COR-L47 (cell line): ENCODE measurements at regions not wholly inside any gene's neighbourhood (a gene's known extent, or its start where the extent isn't known, plus 50 kb on each side); places are given as distances from the start of the nearest gene placed in this dataset.
A peak's percentile ranks its signal among the peaks of the same experiment; 100 is the strongest.

Source experiments
- DNase-seq: peaks from one replicate; lab custom pipeline; 2025; lab: John Stamatoyannopoulos, UW

GRCh38 chr5:133854554-133854953, 113.9 kb downstream of the C5orf15 start:
- no peak for DNase-seq

- no peak for DNase-seq
Observed at GRCh38 chr5:133853646-133854365, 114.6 kb downstream of the C5orf15 start.

- no peak for DNase-seq
Observed at GRCh38 chr5:133851521-133851920, 116.9 kb downstream of the C5orf15 start.

GRCh38 chr5:133850811-133851210, 117.6 kb downstream of the C5orf15 start:
- DNase-seq = no peak

GRCh38 chr5:133849116-133849515, 119.3 kb downstream of the C5orf15 start:
- no peak for DNase-seq

GRCh38 chr5:133848341-133848811, 120.0 kb downstream of the C5orf15 start:
- DNase-seq = peak; percentile 34

GRCh38 chr5:133847886-133848285, 120.5 kb downstream of the C5orf15 start:
- DNase-seq = no peak

GRCh38 chr5:133847301-133847700, 121.1 kb downstream of the C5orf15 start:
- no peak for DNase-seq

- DNase-seq = no peak
Observed at GRCh38 chr5:133846478-133847226, 121.8 kb downstream of the C5orf15 start.

GRCh38 chr5:133845271-133845670, 123.2 kb downstream of the C5orf15 start:
- DNase-seq = no peak

GRCh38 chr5:133844836-133845235, 123.6 kb downstream of the C5orf15 start:
- peak; percentile 47 for DNase-seq

GRCh38 chr5:133843911-133844310, 124.5 kb downstream of the C5orf15 start:
- DNase-seq = no peak

- DNase-seq = no peak
Observed at GRCh38 chr5:133842846-133843611, 125.4 kb downstream of the C5orf15 start.

- no peak for DNase-seq
Observed at GRCh38 chr5:133841831-133842750, 126.3 kb downstream of the C5orf15 start.

GRCh38 chr5:133840168-133840567, 128.3 kb downstream of the C5orf15 start:
- DNase-seq = no peak

- DNase-seq = peak; percentile 54
Observed at GRCh38 chr5:133839721-133840120, 128.7 kb downstream of the C5orf15 start.

- no peak for DNase-seq
Observed at GRCh38 chr5:133839090-133839489, 129.3 kb downstream of the C5orf15 start.

GRCh38 chr5:133838286-133838685, 130.1 kb downstream of the C5orf15 start:
- DNase-seq = no peak

- no peak for DNase-seq
Observed at GRCh38 chr5:133831491-133832224, 136.8 kb downstream of the C5orf15 start.

- DNase-seq = no peak
Observed at GRCh38 chr5:133830911-133831310, 137.5 kb downstream of the C5orf15 start.

GRCh38 chr5:133830281-133830680, 138.1 kb downstream of the C5orf15 start:
- DNase-seq = no peak
